Ovary (tissue), 7 donors: ENCODE measurements at regions not wholly inside any gene's neighbourhood (a gene's known extent, or its start where the extent isn't known, plus 50 kb on each side); places are given as distances from the start of the nearest gene placed in this dataset.

Experiments
- DNase-seq, 5 donors: peaks; one replicate each; pipeline ENCODE4 v3.0.0-alpha.2; 2019 to 2020
- H3K27ac ChIP-seq, 2 donors: fragments of 200-600 bp; one replicate each; pipeline versions ENCODE4 v1.5.1 to v1.8.0; 2019 to 2022
- H3K27me3 ChIP-seq: fragments of 200-600 bp; one replicate; pipeline ENCODE4 v1.8.0; 2022
- H3K36me3 ChIP-seq: fragments of 200-600 bp; sonication (generic); one replicate; pipeline ENCODE4 v1.5.1; 2019
- H3K4me1 ChIP-seq: one replicate; pipeline ENCODE4 v1.8.1; 2013; ENCODE audit warnings: mild to moderate bottlenecking, moderate library complexity; ENCODE audit not compliant: insufficient read depth
- H3K4me3 ChIP-seq: fragments of 200-600 bp; sonication (generic); one replicate; pipeline ENCODE4 v1.5.1; 2017
- H3K9me3 ChIP-seq, 2 donors: fragments of 200-600 bp in 1 of 2; sonication (generic) in 1 of 2; one replicate each; pipeline versions ENCODE4 v1.5.1 to v1.8.1; 2013 to 2019; ENCODE audit warnings: mild to moderate bottlenecking in 1 of 2, moderate library complexity in 1 of 2
- EP300 ChIP-seq: sonication (generic); formaldehyde crosslinking; IDR thresholded peaks from one replicate; pipeline ENCODE4 v1.6.1; 2017; ENCODE audit warnings: antibody characterized with exemption
- POLR2A ChIP-seq: fragments of 450-650 bp; IDR thresholded peaks from one replicate; pipeline ENCODE4 v1.6.1; 2017; ENCODE audit warnings: antibody characterized with exemption, mild to moderate bottlenecking, moderate library complexity
- WGBS, 3 donors: extraction: QIAGEN DNeasy Blood & Tissue Kit in 1 of 3; methylation state at CpG; one replicate each; pipeline versions ENCODE4 v1.1.5 to v1.1.7; 2013 to 2017; 5-methylcytosine and 5-hydroxymethylcytosine counted together
- intact Hi-C, 4 donors: fragments of 100-400 bp; cut with DNase I; formaldehyde crosslinking; loops; one replicate each; pipeline versions ENCODE4 v1.11.0 to v1.15.1; 2022 to 2023
- TF ChIP-seq, protein P1 (sequence below), 3 donors: fragments of 450-650 bp in 2 of 3; fragments of 200-600 bp in 1 of 3; IDR thresholded peaks; one replicate each; pipeline versions ENCODE4 v1.5.1 to v1.8.0; 2016 to 2022; ENCODE audit warnings: antibody characterized with exemption in 3 of 3, mild to moderate bottlenecking in 1 of 3
- donor health status: DM: no; HTN: no; CAD: no; lungs with moderate emphysema.
- donor health status: DM: no; HTN: no; CAD: no.
- donor health status: Bipolar disorder and iron deficiency.
- donor health status: DM: no; HTN: no; CAD: no.
- donor health status: DM: yes; HTN: yes; CAD: no.

DNA sequence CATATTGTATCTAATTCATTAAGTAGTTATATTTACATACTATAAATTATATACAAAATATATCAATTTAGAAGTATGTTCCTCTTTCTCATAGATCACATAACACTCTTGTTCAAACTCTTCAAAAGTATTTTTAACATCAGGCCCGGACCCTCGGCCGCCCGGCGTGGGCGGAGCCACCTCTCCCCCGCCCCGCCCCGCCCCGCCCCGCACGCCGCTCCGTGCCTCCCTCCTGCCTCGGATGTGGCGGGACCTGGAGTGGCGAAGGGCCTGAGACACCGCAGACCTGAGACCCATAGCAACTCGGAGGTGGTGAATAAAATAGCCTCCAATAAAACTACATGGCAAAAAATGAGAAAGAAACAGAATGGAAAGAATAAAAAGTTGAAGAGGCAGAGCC is 105.9 kb upstream of the BDNF start:
- Histone ChIP-seq H3K9me3 (no peaks in the 10 kb centered on the region), H3K4me3 (no peak overlapping the region), H3K36me3 (no peaks in the 10 kb centered on the region), H3K4me1 (no peaks in the 10 kb centered on the region), H3K27ac (no peak overlapping the region), H3K27me3 (no peaks in the 10 kb centered on the region)
- WGBS, 3 donors, result 61 to 71% (median 69%) methylated on average over 19 of the region's 19 CpGs
- TF ChIP-seq, protein P1, sequence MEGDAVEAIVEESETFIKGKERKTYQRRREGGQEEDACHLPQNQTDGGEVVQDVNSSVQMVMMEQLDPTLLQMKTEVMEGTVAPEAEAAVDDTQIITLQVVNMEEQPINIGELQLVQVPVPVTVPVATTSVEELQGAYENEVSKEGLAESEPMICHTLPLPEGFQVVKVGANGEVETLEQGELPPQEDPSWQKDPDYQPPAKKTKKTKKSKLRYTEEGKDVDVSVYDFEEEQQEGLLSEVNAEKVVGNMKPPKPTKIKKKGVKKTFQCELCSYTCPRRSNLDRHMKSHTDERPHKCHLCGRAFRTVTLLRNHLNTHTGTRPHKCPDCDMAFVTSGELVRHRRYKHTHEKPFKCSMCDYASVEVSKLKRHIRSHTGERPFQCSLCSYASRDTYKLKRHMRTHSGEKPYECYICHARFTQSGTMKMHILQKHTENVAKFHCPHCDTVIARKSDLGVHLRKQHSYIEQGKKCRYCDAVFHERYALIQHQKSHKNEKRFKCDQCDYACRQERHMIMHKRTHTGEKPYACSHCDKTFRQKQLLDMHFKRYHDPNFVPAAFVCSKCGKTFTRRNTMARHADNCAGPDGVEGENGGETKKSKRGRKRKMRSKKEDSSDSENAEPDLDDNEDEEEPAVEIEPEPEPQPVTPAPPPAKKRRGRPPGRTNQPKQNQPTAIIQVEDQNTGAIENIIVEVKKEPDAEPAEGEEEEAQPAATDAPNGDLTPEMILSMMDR (IDR thresholded peaks at IDR 0.05), result no peak
- TF ChIP-seq EP300 (no peak), POLR2A (no peak)
- intact Hi-C loops, result no loop called here
- DNase-seq, result no peak

DNA sequence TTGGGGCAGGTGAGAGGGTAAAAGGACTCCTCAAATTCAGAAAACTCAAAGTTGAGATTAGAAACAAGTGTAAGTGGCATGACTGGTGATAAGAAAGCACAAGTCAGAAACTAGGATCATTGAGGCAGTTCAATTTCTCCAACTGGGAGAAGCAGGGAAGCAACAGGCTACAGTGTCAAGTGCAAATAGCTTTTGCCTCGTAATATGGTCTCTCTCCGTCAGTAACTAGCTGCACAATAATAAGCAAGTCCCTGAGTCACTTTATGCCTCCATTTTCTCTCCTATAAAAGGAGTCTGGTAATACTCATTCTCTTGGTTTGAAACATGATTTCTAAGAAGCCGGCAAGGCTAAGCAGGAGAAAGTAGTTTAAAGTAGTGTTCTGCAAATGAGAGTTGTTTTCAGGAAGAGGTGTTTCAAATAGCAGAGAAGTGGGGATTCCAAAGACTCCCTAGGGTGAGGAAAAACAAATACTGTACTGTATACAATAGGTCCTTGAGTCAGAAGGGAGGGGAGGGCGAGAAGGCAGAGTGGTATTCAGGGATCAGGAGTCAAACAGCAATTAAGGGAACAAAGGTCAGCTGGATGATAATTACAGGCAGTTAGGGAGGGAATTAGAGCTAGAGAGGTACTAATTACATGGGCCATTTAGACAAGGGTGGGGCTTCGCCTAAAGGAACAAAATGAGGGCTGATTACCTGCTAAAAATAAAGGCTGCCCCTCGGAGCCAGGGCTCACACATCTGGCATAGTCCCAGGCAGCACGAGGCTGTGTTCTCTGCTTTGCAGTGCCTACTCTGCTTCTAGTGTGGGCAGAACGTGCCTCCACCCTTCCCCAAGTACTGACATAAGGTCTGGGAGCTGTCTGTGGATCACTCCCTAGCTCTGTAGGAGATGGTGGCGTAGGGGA is 96.0 kb upstream of the BDNF start:
- no peak for TF ChIP-seq POLR2A
- no peak for TF ChIP-seq EP300
- TF ChIP-seq, protein P1 (IDR thresholded peaks at IDR 0.05), result no peak
- Histone ChIP-seq H3K4me3 (no peak overlapping the region), H3K9me3 (no peaks in the 10 kb centered on the region), H3K36me3 (no peaks in the 10 kb centered on the region), H3K27ac (no peak overlapping the region), H3K4me1 (no peaks in the 10 kb centered on the region), H3K27me3 (no peaks in the 10 kb centered on the region)
- 15 to 16% (median 16%) methylated on average over 9 of the region's 9 CpGs for WGBS, 3 donors
- DNase-seq, result no peak
- intact Hi-C loops, result no loop called here

DNA sequence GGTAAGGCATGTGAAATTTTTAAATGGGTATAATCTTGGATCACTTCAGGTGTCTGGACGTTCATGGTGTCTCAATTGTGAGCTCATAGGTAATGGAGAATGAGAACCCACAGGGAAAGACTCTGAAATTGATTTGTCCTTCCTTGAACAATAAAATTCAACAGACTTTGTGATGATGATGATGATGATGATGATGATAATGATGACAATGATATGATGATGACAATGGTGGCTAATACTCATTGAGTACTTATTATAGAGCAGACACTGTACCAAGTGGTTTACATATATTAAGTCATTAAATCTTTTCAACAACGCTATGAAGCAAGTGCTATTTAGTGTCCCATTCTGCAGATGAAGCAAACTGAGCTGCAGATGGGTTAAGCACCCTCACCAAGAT is 86.6 kb upstream of the BDNF start:
- Histone ChIP-seq H3K36me3 (no peaks in the 10 kb centered on the region), H3K4me1 (no peaks in the 10 kb centered on the region), H3K27ac (no peak overlapping the region), H3K4me3 (no peak overlapping the region), H3K27me3 (no peaks in the 10 kb centered on the region), H3K9me3 (no peaks in the 10 kb centered on the region)
- WGBS, 3 donors, result 66 to 74% (median 72%) methylated on average over 2 of the region's 2 CpGs
- intact Hi-C loops, result no loop called here
- no peak for DNase-seq
- TF ChIP-seq, protein P1 (IDR thresholded peaks at IDR 0.05), result no peak
- no peak for TF ChIP-seq POLR2A

DNA sequence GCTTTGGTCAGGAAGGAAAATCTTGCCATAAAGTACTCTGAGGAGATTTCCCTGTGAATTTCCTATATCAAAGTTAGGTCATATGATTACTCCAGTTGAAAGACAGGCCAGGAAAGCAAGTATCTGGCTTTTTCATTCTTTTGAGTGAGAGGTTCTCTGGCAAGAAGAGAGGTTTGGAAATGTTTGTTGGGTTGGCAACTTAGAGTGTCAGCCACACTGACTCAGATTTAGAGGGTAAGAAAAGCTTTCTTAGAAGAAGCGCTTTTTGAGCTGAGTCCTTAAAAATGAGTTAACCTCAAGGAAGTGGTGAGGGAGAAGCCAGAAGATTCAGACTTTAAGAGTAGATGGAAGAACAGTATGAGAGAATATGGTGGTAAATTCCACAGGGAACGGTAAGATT is 86.1 kb upstream of the BDNF start:
- Histone ChIP-seq H3K27me3 (no peaks in the 10 kb centered on the region), H3K9me3 (no peaks in the 10 kb centered on the region), H3K27ac (no peak overlapping the region), H3K4me3 (no peak overlapping the region), H3K4me1 (no peaks in the 10 kb centered on the region), H3K36me3 (no peaks in the 10 kb centered on the region)
- 86 to 91% (median 87%) methylated on average over 2 of the region's 2 CpGs for WGBS, 3 donors
- no peak for DNase-seq
- TF ChIP-seq POLR2A (no peak), EP300 (no peak)
- TF ChIP-seq, protein P1 (IDR thresholded peaks at IDR 0.05), result no peak
- intact Hi-C loops, result no loop called here
